Superior temporal gyrus (tissue), 1 donor: ENCODE measurements at regions not wholly inside any gene's neighbourhood (a gene's known extent, or its start where the extent isn't known, plus 50 kb on each side); places are given as distances from the start of the nearest gene placed in this dataset.
A peak's percentile ranks its signal among the peaks of the same experiment; 100 is the strongest.
"Not testable (repeated sequence)": the region's sequence is repeated elsewhere in the genome, so short reads cannot be mapped to it uniquely, and the experiment has no call there.

Source experiments
- DNase-seq: peaks from one replicate; pipeline ENCODE4 v3.0.0-alpha.2; 2016; ENCODE audit errors: extremely low spot score

- no peak for DNase-seq
Observed at GRCh38 chr11:91066456-91067047, 843.7 kb upstream of the CHORDC1 start.

- DNase-seq, result not testable (repeated sequence)
Observed at GRCh38 chr11:91063399-91063798, 840.5 kb upstream of the CHORDC1 start.

GRCh38 chr11:91047882-91048281 lies 825.0 kb upstream of the CHORDC1 start:
- no peak for DNase-seq

GRCh38 chr11:91046261-91046660 lies 823.4 kb upstream of the CHORDC1 start:
- DNase-seq, result no peak

GRCh38 chr11:91041626-91042025 lies 818.8 kb upstream of the CHORDC1 start:
- DNase-seq, result no peak

- no peak for DNase-seq
Observed at GRCh38 chr11:91023731-91024130, 800.9 kb upstream of the CHORDC1 start.

- DNase-seq, result no peak
Observed at GRCh38 chr11:91011503-91011902, 788.7 kb upstream of the CHORDC1 start.

GRCh38 chr11:91005458-91005857 lies 782.6 kb upstream of the CHORDC1 start:
- DNase-seq, result no peak

GRCh38 chr11:90997241-90997640 lies 774.4 kb upstream of the CHORDC1 start:
- no peak for DNase-seq

- not testable (repeated sequence) for DNase-seq
Observed at GRCh38 chr11:90972159-90972558, 749.3 kb upstream of the CHORDC1 start.

GRCh38 chr11:90947930-90948329 lies 725.1 kb upstream of the CHORDC1 start:
- no peak for DNase-seq

- DNase-seq, result no peak
Observed at GRCh38 chr11:90930252-90930651, 707.4 kb upstream of the CHORDC1 start.

GRCh38 chr11:90919332-90919731 lies 696.5 kb upstream of the CHORDC1 start:
- no peak for DNase-seq

- DNase-seq, result no peak
Observed at GRCh38 chr11:90916706-90917105, 693.9 kb upstream of the CHORDC1 start.

GRCh38 chr11:90913131-90913668 lies 690.4 kb upstream of the CHORDC1 start:
- DNase-seq, result no peak

- no peak for DNase-seq
Observed at GRCh38 chr11:90912631-90913030, 689.8 kb upstream of the CHORDC1 start.

- DNase-seq, result no peak
Observed at GRCh38 chr11:90911192-90911591, 688.3 kb upstream of the CHORDC1 start.

- DNase-seq, result no peak
Observed at GRCh38 chr11:90908074-90908473, 685.2 kb upstream of the CHORDC1 start.

- DNase-seq, result no peak
Observed at GRCh38 chr11:90895850-90896249, 673.0 kb upstream of the CHORDC1 start.

GRCh38 chr11:90890347-90890746 lies 667.5 kb upstream of the CHORDC1 start:
- DNase-seq, result no peak

- no peak for DNase-seq
Observed at GRCh38 chr11:90884181-90884580, 661.3 kb upstream of the CHORDC1 start.

- DNase-seq, result peak; percentile 15
Observed at GRCh38 chr11:90874986-90875385, 652.1 kb upstream of the CHORDC1 start.

GRCh38 chr11:90874281-90874680 lies 651.4 kb upstream of the CHORDC1 start:
- DNase-seq, result no peak

- no peak for DNase-seq
Observed at GRCh38 chr11:90867416-90867815, 644.6 kb upstream of the CHORDC1 start.
